Hematopoietic multipotent progenitor cell treated with erythropoietin and hydrocortisone succinate and interleukin-3 and kit ligand, for 4 days (in vitro differentiated cells): ENCODE measurements at regions not wholly inside any gene's neighbourhood (a gene's known extent, or its start where the extent isn't known, plus 50 kb on each side); places are given as distances from the start of the nearest gene placed in this dataset.

Source experiments
- DNase-seq: peaks from one replicate; pipeline ENCODE4 v3.0.0-alpha.2; 2015

DNA sequence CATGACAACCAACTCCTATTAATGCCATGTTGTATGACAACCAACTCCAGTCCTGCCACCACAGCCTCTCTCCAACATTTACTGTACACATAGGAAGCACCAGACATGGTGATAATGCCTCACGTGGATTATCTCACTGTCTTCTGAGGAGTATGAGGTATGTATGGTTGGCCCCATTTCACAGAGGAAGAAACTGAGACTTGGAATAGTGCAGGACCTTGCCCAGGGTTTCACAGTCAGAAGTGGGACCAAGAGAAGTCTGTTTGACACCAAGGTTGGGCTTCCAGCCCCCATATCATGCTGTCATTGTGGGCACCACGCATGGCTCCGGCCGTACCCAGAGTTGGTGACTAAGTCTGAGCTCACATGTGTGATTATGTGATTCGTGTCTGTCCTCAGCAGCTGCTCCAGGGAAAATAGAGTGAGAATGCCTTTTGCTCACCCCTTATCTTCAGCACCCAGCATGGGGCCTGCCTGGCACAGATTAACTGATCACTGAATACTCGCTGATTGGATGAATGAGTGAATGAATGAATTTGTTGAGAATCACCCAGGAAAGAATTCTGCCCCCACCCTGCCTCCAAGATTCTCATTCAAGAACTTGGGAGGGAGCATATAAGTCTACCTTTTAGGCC, 204.1 kb upstream of the NLRP1 start:
- peak; percentile 12 for DNase-seq

DNA sequence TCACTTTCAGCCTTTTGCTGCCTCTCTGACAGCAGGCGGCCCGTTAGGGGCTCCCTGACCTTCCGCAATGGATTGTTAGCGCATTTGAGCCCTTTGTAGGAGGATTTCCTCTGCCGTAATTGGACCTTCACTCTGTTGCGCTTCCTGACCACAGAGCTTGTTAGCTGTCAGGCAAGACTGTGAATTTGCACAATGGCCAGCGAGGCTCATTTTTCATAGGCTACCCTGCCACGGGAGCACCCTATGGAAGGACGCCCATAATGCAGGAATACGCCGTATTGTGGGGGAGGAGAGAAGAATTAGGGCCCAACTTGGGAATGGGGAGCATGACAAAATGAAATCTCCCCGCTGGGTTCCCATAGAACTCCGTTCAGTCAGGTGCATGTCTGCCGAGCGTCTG, 205.2 kb upstream of the NLRP1 start:
- DNase-seq: no peak

DNA sequence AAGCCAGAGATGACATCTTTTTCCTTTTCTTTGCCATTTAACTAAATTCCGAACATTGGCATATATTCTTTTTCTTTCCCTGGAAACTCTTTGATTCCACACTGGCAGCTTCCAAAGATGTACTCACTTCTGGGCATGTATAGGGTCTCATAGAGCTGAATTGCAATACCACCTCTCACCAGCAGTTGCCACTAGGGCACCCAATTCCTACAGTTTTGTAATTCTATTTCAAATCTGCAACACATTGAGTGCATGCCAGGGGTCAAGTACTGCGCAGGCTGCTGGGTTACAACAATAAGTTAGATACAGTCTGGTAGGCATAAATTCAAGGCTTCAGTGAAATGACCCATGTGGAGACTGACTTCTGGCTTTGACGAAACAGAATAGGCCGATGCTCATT, 208.8 kb upstream of the NLRP1 start:
- DNase-seq: no peak

DNA sequence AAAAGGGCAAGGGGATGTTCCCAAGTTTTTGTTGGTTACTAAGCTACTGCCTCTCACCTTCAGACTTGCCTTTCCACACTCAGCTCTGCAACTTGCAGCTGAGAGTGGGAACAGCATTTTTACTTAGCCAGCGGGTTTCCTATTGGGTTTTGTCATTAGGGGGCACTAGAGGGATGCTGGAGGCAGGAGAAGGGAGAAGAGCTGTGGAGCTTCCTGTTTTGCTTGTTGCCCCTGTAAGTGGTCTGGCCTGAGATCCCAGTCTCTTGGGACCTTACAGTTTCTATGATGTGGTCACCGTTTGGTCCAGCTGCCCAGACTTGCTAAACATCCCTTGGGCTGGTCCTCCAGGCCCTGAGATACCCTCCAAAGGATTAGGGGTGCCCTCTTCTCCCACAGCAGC, 209.6 kb upstream of the NLRP1 start:
- DNase-seq: no peak

DNA sequence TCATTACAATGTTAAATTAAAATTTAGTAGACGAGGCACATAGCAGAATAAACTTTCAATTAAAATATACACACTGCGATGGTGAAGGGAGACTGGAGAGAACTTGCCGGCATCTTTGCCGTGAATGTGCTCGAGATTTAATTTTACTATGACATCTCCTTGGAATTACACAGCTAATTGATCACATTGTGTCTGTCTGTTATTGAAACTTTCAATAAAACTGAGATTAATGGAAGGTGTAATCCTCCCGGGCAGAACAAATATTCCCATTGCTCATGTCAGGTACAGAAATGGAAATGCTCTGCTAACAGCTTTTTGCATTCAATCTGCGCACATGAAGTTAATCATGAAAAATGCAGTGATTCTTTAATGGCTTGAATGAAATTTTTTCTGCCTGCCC, 210.1 kb upstream of the NLRP1 start:
- DNase-seq: no peak

DNA sequence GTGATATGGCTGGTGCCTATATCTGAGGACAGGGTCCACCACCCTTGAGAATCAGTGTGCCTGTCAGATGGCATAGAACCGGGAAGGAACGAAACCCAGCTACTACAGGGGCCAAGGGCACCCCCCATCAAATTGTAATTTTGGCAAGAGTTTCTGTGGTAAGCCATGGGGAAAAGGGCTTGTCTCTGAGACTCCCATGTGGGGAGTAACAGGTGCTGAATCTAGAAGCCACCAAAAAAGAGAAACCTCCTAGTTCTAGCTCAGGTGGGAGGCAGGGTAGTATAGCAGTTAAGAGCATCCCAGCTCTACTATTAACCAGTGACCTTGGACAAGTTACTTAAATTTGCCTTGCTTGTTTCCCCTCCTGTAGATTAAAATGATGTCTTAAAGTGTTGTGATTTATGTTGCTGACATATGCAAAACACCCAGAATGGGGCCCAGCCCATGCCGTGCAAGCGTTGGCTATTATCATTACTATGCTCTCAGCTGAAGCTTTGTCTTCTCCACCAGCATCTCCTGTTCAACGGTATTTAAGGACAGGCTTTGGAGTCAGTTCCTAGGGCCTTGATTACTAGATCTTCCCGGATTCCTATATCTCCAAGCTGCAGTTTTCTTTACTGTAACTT, 210.7 kb upstream of the NLRP1 start:
- no peak for DNase-seq

DNA sequence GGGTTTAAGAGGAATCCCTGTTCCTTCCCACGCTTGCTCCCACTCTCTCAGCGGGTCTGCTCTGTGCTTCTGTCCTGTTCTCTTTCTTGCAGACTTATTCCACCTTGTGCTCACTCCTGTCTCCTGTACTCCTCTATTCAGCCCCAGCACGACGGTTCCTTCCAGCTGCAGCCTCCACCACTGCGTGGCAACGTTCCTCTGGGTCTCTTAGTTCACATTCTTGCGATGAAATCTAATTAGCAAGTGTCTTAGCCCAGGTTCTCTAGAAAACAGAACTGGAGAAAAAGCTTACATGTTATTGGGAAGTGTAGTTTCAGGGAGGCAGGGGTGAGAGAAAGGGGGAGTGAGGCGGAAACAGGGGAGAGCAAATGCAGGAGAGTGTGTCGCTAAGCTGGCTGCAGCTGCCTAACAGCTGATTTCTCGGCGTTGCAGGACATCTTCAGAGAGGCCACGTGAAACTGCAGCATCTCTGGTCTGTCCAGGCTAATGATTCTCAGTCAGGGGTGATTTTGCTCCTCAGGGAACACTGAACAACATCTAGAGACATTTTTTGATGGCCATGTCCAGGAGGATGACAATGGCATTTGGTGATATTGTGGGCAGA, 213.2 kb upstream of the NLRP1 start:
- DNase-seq: no peak

DNA sequence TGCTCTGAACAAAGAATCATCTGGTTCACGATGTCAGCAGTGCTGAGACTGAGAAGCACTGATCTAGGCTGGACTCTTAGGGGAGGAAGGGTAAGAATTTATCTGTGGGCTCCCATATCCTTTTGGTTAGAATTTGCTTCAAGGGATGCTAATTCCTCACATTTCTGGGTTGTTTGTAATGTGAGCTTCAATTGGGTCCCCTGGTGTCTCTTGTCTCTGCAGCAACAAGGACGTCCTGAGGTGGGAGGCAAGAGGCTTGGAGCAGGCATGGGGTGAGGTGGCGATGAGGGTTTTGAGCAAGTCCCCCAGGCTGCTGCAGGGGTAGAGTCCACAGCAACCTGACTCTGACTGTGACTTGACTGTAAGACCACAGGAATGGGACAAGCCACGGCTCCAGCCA, 213.8 kb upstream of the NLRP1 start:
- no peak for DNase-seq

DNA sequence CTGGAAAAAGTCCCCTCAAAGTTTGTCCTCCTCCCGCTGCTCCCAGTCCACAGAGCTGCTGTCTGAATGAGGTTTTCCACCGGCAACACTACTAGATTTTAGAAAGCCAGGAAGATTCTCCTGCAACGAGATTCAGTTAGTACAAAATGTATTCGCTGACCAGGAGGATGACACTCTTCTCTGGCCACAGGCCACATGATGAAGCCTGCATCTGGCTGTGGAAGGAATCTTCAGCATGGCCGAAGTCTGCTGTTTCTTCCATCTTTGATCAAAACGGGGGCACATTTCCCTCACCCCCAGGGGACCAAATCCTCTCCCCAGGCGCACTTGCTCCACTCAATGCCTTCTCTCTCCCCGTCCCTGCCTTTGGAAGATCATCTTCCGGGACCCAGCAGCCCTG, 215.8 kb upstream of the NLRP1 start:
- DNase-seq: no peak

DNA sequence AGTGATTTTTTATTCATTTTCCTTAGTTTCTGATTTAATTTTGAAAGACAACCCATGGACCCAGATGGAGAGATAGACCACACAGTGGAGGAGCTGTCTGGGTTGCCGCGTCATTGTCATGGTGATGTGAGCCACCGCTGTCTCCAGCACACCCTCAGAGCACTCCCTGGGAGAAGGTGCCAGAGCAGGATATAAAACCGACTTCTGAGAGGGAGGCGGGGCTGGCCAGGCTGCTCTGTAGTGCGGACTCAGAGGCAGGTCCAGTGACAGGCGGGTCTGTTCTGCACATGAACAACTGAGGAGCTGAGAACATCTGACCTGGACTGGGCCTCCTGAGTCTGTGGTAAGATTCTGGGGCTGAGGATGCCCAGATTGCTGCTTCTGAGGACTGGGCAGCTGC, 216.3 kb upstream of the NLRP1 start:
- DNase-seq: no peak

DNA sequence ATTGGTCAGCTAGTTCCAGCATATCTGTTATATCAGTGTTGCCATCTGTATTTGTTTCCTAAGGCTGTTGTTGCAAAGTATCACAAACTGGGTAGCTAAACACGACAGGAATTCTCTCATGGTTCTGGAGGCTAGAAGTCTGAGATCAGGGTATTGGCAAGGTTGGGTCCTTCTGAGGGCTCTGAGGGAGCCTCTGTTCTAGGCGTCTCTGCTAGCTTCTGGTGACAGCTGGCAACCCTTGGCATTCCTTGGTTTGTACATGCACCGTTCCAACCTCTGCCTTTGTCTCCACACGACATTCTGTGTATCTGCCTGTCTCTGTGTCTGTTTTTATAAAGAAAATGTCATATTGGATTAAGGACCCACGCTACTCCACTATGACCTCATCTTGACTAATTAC, 219.9 kb upstream of the NLRP1 start:
- no peak for DNase-seq

DNA sequence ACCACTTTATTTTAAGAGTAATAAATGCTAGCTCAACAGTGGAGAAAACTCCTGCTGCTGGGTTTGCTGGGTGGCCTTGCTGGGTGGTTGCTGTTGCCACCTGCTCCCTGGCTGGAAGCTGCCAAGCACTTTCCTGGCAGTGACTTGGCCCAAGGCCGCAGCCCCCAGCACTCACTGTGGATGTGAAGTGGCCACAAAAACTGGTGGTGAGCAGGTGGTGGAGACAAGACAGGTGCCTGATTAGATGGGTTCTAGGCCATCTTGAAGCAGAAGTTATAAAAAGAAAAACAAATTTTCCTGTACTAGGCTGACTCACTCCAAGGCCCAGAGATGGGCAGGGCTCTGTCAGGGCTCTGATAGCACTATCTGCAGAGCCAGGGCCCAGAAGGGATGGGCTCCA, 224.7 kb upstream of the NLRP1 start:
- DNase-seq: no peak

DNA sequence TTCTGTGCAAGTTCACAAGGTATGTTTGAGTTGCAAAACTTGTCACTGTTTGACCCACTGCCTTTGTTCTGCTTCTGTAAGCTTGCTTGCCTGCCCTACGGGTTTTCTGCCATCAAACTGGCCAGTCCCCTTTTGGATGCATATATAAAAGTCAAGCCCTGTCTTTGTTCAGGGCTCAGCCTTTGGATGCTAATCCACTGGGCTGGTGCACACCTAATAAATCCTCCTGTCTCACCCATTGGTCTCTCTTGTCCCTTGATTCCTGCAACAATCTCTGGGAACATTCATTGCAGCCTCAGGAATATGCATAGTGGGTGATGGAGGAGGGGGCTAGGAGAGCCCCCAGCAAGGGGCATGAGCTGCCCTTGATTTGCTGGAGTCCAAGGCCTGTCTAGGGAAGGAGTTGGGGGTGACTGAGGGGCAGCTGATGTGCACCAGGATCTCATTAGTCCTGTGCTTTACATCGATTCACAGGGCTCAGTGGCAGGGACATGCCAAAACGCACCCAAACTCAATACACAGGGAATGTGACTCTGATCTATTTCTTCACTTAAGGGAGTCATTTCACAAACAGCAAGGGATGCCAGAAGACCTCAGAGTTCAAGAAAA, 225.4 kb upstream of the NLRP1 start:
- DNase-seq: no peak

DNA sequence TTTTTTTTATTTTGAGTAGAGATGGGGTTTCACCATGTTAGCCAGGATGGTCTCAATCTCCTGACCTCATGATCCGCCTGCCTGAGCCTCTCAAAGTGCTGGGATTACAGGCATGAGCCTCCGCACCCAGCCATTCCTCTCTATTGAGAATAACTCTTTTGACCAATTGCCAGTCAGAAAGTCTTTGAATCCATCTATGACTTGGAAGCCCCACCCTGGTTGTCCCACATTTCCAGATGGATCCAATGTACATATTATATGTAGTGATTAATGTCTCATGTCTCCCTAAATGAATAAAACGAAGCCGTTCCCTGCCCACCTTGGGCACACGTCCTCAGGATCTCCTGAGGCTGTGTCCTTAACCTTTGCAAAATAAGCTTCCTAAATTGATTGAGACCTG, 228.3 kb upstream of the NLRP1 start:
- DNase-seq: no peak

DNA sequence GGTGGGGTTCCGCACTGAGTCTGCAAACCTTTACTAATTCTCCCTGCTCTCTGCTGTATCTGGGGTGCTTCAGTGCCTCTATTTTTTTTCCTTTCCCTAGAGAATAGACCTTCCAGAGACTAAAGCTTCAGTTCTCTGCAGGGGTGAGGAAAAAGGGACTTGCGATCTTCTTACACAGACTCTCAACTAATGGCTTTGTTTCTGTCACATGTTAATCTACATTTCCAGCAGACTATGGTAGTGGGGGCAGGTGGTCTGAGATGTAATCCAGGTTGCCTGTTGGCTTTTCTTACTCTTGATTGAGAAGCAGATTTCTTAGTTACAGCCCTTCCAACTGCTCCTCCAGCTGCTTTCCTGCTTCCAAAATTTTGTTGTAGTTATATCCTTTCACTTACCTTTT, 229.0 kb upstream of the NLRP1 start:
- DNase-seq: no peak

DNA sequence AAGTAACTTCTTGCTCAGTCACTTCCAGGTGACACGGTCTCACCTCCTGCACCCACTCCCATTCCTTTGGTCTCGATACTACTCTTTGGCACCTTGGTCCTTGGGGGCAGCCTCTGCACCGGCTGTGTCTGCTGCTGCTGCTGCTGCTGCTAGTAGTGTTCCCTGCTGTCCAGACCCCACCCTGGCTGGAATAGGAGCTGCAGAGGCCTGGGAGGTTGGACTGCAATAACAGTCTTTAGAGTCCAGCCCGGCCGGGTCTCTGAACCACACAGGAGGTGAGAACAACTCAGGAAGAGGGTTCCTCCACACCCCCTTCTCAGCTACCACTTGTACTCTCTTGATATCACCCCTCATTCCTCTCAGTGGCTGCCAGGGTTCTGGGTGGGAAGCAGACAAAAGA, 231.1 kb upstream of the NLRP1 start:
- DNase-seq: no peak

DNA sequence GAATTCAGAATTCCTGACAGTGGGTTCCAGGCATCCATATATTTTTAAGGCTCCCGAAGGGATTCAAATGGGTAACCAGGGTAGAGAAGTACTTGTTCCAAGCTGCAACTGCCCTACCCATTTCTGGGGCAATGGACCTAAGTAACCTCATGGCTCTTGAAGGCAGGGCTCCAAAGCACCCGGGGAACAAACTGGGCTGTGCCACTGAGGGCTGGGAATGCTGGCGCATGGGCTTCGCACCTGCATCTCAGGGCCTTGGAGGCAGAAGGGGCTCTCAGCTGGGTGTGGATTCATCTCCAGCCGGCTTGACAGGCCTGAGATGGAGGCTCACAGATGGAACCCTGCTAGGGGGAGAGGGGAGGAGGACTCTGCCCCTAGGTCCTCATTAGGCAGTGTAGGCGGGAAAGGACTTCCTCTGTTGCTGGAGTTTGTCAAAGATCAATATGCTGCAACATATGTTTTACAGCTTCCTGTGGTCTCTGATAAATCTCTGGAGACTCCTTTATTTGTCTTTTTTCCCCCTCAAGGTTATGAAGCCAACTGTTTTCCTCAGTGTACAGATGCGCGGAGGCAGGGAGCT, 232.3 kb upstream of the NLRP1 start:
- DNase-seq: no peak

DNA sequence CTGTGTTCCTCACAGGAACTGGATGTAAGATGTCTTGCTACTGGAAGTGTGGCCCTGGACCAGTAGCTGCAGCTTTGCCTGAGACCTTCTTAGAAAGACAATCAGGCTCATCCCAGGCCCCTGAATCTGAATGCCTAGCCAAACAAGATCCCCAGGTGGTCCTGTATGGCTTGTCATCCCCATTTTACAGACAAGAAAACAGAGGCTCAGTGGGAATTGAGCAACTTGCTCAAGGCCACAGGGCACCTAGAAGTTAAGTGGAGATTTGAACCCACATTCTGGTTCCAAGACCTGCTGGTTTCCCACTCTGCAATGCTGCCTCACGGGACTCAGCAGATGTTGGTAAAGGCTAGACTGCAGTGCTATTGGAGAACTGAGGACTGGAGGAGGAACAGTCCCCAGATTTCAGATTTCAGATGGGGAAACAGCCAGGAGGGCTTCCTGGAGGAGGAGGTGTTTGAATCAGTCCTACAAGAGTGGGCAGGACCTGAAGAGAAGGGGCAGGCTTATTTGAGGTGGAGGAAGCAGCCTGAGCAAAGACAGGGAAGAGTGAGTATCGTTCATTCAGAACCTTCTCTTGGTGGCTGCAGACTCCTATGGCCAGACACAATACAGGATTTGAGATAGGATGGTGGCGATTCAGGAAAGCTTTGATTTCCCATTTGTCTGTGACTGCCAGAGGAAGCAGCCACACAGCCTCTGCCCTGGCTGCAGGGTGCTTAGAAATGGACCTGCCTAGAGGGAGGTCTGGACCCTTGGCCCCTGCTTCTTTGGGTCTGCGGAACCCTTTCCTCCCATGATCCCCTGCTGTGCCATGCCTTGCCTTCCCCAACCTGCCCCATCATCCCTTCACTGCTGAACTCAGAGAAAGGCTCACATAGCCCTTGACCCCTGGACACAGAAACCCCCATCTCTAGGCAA, 233.4 kb upstream of the NLRP1 start:
- no peak for DNase-seq

DNA sequence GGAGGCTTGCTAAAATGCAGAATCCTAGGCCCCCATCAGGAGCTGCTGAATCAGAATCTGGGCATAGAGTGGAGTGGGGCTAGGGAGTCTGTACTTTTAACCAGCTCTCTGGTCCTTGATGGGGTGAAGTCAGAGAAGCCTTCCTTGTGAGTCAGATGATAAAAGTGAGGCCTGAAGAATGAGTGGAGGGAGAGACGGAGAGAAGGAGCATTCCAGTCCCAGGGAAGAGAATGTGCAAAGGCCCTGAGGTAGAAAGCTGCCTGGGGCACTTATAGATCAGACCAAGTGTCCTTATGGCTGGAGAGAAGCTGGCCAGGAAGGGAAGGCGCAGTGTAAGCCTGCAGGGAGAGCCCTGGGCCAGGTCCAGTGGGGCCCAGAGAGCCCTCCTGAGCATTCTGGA, 235.1 kb upstream of the NLRP1 start:
- DNase-seq: no peak

DNA sequence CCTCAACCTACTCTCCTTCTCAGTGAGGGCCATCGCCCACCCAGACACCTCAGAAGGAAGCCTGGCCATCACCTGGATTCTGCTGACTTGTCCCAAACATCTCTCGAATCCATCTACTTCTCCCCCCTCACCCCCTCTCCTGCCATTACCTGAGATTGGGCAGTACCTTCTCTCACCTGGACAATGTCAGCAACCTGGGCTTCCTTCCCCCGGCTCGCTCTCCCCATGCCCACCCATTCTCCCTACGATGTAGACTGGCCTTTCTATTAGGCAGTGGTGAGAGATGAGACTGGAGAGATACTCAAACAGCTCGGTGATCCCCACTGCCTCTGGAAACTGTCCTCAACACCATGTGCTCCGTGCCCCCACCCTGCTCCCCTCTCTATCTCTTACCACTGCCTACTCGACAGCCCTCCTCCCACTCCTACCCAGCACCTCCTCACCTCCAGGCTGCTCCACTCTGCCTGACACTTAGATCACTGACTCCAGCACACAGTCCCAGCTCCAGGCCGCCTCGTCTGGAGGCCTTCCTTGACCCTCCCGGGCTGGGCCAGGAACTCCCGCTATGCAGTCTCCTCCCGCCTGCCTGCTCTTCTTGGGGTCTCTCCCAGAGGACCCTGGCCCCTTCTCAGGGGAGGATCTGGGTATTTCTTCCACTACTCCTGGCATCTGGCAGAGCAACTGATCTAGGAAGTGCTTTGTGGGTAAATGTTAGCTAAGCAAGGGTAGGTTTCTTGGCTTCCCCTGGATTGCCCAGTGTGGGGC, 235.8 kb upstream of the NLRP1 start:
- no peak for DNase-seq

DNA sequence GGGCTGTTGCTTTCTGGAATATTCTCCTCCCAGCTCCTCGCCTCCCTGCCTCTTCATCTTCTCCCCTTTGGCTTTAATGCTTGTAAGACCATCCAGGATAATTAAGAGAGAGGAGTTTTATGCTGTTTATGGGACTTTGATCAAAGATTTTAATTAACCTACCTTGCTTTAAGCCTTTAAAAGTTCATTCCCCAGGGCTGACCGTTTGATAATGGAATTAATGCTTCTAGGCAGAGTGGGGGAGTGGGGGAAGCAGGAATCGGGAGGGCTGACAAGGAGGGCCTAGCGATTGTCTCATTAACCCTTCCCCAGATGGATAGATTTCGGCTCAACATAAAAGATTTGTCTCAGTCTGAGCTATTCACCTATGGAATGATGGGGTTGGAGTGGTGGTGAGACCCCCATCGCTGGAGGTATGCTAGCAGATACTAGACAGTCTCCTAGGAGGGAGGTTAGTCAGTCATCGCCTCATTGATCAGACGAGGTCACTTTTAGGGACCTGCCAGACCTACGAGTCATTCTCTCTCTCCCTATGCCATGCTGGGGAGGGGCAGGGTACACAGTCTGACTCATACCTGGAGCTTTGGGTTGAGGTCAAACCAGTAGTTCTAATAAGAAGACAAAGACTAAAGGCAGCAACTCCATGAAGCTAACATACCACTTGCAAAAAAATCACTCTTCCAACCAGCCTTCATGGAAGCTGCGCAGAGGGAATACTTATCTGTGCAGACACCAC, 236.6 kb upstream of the NLRP1 start:
- no peak for DNase-seq
